Lower lobe of right lung (tissue), 2 donors: ENCODE measurements at regions not wholly inside any gene's neighbourhood (a gene's known extent, or its start where the extent isn't known, plus 50 kb on each side); places are given as distances from the start of the nearest gene placed in this dataset.

Source experiments
- ATAC-seq, 2 donors: fragments of 200-7000 bp; cut with Tn5 transposase; one replicate each; pipeline ENCODE4 v1.9.1; 2020 to 2022; ENCODE audit warnings: mild to moderate bottlenecking in 2 of 2, moderate library complexity in 2 of 2
- DNase-seq: peaks from one replicate; pipeline ENCODE4 v3.0.0-alpha.2; 2020
- H3K27ac ChIP-seq: fragments of 200-600 bp; one replicate; pipeline ENCODE4 v1.8.0; 2022
- H3K27me3 ChIP-seq: fragments of 200-600 bp; one replicate; pipeline ENCODE4 v1.8.0; 2022; ENCODE audit warnings: low read depth
- H3K36me3 ChIP-seq: fragments of 200-600 bp; one replicate; pipeline ENCODE4 v1.8.0; 2022; ENCODE audit warnings: mild to moderate bottlenecking
- H3K4me1 ChIP-seq: fragments of 200-600 bp; one replicate; pipeline ENCODE4 v1.8.0; 2022
- H3K4me3 ChIP-seq: fragments of 200-600 bp; one replicate; pipeline ENCODE4 v1.8.0; 2022; ENCODE audit warnings: mild to moderate bottlenecking
- H3K9me3 ChIP-seq: fragments of 200-600 bp; one replicate; pipeline ENCODE4 v1.8.0; 2022
- intact Hi-C: fragments of 100-400 bp; cut with DNase I; formaldehyde crosslinking; loops from one replicate; pipeline ENCODE4 v1.11.0; 2022
- TF ChIP-seq, protein P1 (sequence below): fragments of 200-600 bp; IDR thresholded peaks from one replicate; pipeline ENCODE4 v1.8.0; 2022; ENCODE audit warnings: antibody characterized with exemption, mild to moderate bottlenecking
- donor health status: DM: no; HTN: yes; CAD: no; lungs with severe emphysema.

DNA sequence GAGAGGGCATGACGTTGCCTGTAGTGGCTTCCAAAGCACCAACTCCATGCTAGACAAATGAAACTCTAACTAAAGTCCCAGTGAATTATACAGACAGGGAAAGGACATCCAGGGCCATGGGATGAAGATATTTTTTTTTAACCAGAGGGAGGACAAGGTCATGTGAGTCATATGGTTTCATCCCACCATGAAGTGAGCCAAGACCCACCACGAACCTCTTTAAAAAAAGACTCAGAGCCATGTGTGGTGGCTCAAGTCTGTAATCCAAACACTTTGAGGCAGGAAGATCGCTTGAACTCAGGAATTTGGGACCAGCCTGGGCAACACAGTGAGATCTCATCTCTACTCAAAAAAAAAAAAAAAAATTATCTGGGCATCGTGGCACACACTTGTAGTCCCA lies 115.2 kb downstream of the LIPG start:
- H3K4me1 ChIP-seq = no peaks in the 10 kb centered on the region
- H3K27ac ChIP-seq = no peak overlapping the region
- intact Hi-C loops = no loop called here
- ATAC-seq (no peak), DNase-seq (no peak)
- H3K9me3 ChIP-seq = no peaks in the 10 kb centered on the region
- no peak overlapping the region for H3K4me3 ChIP-seq
- H3K27me3 ChIP-seq = no peaks in the 10 kb centered on the region
- TF ChIP-seq, protein P1, sequence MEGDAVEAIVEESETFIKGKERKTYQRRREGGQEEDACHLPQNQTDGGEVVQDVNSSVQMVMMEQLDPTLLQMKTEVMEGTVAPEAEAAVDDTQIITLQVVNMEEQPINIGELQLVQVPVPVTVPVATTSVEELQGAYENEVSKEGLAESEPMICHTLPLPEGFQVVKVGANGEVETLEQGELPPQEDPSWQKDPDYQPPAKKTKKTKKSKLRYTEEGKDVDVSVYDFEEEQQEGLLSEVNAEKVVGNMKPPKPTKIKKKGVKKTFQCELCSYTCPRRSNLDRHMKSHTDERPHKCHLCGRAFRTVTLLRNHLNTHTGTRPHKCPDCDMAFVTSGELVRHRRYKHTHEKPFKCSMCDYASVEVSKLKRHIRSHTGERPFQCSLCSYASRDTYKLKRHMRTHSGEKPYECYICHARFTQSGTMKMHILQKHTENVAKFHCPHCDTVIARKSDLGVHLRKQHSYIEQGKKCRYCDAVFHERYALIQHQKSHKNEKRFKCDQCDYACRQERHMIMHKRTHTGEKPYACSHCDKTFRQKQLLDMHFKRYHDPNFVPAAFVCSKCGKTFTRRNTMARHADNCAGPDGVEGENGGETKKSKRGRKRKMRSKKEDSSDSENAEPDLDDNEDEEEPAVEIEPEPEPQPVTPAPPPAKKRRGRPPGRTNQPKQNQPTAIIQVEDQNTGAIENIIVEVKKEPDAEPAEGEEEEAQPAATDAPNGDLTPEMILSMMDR = no peak
- no peaks in the 10 kb centered on the region for H3K36me3 ChIP-seq

DNA sequence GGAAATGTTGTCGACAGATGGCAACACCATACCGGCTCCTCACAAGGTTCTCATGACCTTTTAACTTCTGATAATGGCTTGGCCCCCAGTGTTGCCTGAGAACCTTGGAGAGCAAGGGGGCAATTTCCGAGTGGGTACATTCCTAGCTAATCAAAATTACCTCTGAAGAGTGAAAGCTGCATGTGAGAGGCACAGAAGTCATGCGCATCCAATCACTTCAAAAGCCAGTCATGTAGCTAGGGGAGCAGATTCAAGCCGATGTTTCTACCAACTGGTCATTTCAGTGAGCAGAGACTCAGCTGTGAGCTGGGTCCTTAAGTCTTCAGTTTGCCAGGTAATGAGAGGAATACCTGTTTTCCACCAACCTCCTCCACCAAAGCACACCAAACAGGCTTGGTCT lies 111.4 kb downstream of the LIPG start:
- Histone ChIP-seq H3K36me3 (no peaks in the 10 kb centered on the region), H3K27me3 (no peaks in the 10 kb centered on the region), H3K4me1 (no peaks in the 10 kb centered on the region), H3K27ac (no peak overlapping the region), H3K4me3 (no peak overlapping the region), H3K9me3 (no peaks in the 10 kb centered on the region)
- TF ChIP-seq, protein P1 = no peak
- DNase-seq = no peak
- intact Hi-C loops = no loop called here
- no peak for ATAC-seq

DNA sequence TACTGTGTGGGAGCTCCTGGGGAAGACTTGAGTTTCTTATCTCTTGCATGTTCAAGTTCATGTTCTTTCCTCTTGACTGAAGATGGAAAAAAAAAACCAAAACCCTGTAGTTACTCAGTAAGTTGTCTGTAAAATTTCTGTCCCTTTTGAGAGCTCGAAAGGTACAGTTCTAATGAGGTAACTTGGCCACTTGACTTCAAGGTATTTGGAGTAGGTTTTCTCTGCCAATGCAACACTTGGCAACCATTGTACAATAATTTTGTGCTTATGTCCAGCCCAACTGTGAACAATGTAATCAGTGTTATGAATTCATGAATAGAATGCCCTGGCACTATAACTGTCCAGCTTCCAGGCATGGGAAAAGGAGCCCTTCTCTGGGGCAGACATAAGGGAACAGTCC lies 111.0 kb downstream of the LIPG start:
- H3K4me1 ChIP-seq = no peaks in the 10 kb centered on the region
- peak; percentile 67 to 81 for ATAC-seq
- H3K27ac ChIP-seq = no peak overlapping the region

DNA sequence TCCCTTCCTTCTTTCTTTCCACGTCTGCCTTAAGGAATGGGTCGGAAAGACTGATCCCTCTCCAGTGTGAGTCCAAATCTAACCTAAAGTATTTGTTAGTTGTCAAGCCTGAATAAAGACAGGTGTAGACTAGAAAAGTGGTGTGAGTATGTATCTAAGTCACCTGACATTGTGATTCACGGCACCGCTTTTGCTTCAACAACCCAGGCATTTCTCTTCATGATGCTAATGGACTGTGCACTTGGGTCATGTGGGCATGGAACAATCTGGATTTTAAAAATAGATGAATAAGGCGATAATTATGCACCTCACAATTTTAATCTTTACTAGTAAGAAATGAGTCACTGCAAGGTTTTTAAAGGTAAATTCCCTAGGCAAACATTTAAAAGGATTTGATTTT lies 107.5 kb downstream of the LIPG start:
- H3K9me3 ChIP-seq = no peaks in the 10 kb centered on the region
- no peaks in the 10 kb centered on the region for H3K4me1 ChIP-seq
- no peak overlapping the region for H3K4me3 ChIP-seq
- no peak overlapping the region for H3K27ac ChIP-seq
- H3K27me3 ChIP-seq = no peaks in the 10 kb centered on the region
- ATAC-seq (no peak), DNase-seq (no peak)
- TF ChIP-seq, protein P1 = no peak
- H3K36me3 ChIP-seq = no peaks in the 10 kb centered on the region
- intact Hi-C loops = no loop called here

More for the DNA sequence above, 111.0 kb downstream of the LIPG start:
- Histone ChIP-seq H3K4me3 (no peak overlapping the region), H3K36me3 (no peaks in the 10 kb centered on the region), H3K27me3 (no peaks in the 10 kb centered on the region), H3K9me3 (no peaks in the 10 kb centered on the region)
- TF ChIP-seq, protein P1 = no peak
- no peak for DNase-seq
- intact Hi-C loops = no loop called here

DNA sequence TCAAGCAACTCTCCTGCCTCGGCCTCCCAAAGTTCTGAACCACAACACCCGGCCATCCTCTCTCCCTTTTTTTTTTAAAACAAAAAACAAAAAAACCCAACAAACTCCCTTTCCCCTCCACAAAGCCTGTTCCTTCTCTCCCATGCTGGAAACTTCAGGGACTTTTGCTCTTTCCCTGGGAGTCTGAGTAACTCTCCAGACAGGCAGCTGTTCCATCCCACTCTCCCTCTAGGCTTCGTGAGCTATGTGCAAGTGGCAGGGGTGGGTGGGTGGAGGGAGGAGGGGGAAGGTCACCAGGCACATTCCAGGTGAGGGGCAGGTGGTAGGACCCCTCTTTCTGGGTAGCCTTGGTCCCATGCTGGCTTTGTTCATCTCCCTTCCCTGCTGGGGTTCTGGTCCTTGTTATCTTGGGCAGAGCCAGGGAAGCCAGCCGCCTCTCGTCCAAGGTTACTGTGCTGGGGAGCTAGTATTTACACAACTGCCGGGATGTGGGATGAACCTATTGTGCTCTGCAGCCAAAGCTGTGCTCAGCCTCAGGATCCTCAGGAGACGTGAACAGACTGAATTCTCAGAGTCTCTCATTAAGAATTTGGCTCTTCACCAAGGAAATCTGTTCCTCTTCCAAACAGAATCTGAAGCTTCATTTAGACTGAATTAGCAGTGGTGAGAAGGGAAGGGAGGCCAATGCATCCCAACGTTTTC lies 106.9 kb downstream of the LIPG start:
- H3K36me3 ChIP-seq = no peaks in the 10 kb centered on the region
- peak in 1 of 2 donors; percentile 48 for ATAC-seq
- H3K9me3 ChIP-seq = no peaks in the 10 kb centered on the region
- no peak for DNase-seq
- no peak overlapping the region for H3K27ac ChIP-seq
- peaks cover 7% of the 10 kb centered on the region for H3K4me1 ChIP-seq
- TF ChIP-seq, protein P1 = no peak
- H3K27me3 ChIP-seq = no peaks in the 10 kb centered on the region
- no peak overlapping the region for H3K4me3 ChIP-seq
- intact Hi-C loops = no loop called here
